OCI-LY7 (cell line): ENCODE measurements at regions not wholly inside any gene's neighbourhood (a gene's known extent, or its start where the extent isn't known, plus 50 kb on each side); places are given as distances from the start of the nearest gene placed in this dataset.

ENCODE experiments used
- BruUV-seq: library from RNA; stranded (reverse); fragments of 400-500 nt; replicated peaks from 2 replicates; lab custom pipeline; 2021; lab: Mats Ljungman, UMichigan
- CTCF ChIA-PET: fragments of 300-600 bp; sonication (Branson Sonifier 250); formaldehyde crosslinking; loops from one replicate; lab custom pipeline; 2022; ENCODE audit warnings: antibody characterized with exemption; ENCODE audit not compliant: unreplicated experiment; lab: Charles Lee
- POLR2A ChIA-PET: fragments of 300-600 bp; sonication (Branson Sonifier 250); formaldehyde crosslinking; loops from one replicate; lab custom pipeline; 2022; ENCODE audit warnings: antibody characterized with exemption; lab: Charles Lee
- DNase-seq: peaks from one replicate; pipeline ENCODE4 v3.0.0-alpha.2; 2015; ENCODE audit warnings: low spot score
- H2AFZ ChIP-seq: fragments of 200-600 bp; sonication (generic), shearing (Covaris generic); 2 replicates; pipeline ENCODE4 v1.6.1; 2014; ENCODE audit warnings: mild to moderate bottlenecking, antibody characterized with exemption, low read length, moderate library complexity
- H3K27ac ChIP-seq: fragments of 200-600 bp; sonication (generic); 2 replicates; pipeline ENCODE4 v1.5.1; 2014; ENCODE audit warnings: mixed run types, low read depth, mild to moderate bottlenecking, moderate library complexity, low read length, inconsistent platforms; ENCODE audit not compliant: poor library complexity, severe bottlenecking
- H3K36me3 ChIP-seq: fragments of 200-600 bp; sonication (generic); 2 replicates; pipeline ENCODE4 v1.6.1; 2014; ENCODE audit warnings: mild to moderate bottlenecking, antibody characterized with exemption, low read length, moderate library complexity, mixed read lengths; ENCODE audit not compliant: insufficient read depth
- H3K4me1 ChIP-seq: fragments of 200-600 bp; sonication (generic); 2 replicates; pipeline ENCODE4 v1.5.1; 2014; ENCODE audit warnings: mild to moderate bottlenecking, low read length; ENCODE audit not compliant: insufficient read depth, poor library complexity, severe bottlenecking
- H3K4me2 ChIP-seq: fragments of 200-600 bp; sonication (generic); 2 replicates; pipeline ENCODE4 v1.6.1; 2014; ENCODE audit warnings: mild to moderate bottlenecking, low read length
- H3K4me3 ChIP-seq: fragments of 200-600 bp; sonication (generic); 2 replicates; pipeline ENCODE4 v1.5.1; 2014; ENCODE audit warnings: mild to moderate bottlenecking, low read depth, low read length; ENCODE audit not compliant: poor library complexity, severe bottlenecking
- H3K79me2 ChIP-seq: fragments of 200-600 bp; sonication (generic); 2 replicates; pipeline ENCODE4 v1.6.1; 2016; ENCODE audit warnings: low read depth, mild to moderate bottlenecking, low read length, moderate library complexity, mixed read lengths; ENCODE audit not compliant: insufficient read depth
- H3K9me2 ChIP-seq: fragments of 200-600 bp; sonication (generic); 2 replicates; pipeline ENCODE4 v1.6.1; 2016; ENCODE audit warnings: mild to moderate bottlenecking, low read length, mixed read lengths; ENCODE audit not compliant: insufficient read depth
- H3K9me3 ChIP-seq: fragments of 200-600 bp; sonication (generic); 2 replicates; pipeline ENCODE4 v1.6.1; 2014; ENCODE audit warnings: mild to moderate bottlenecking, mixed run types, low read length, mixed read lengths
- H4K20me1 ChIP-seq: fragments of 200-600 bp; sonication (generic); 2 replicates; pipeline ENCODE4 v1.6.1; 2014; ENCODE audit warnings: mild to moderate bottlenecking, antibody characterized with exemption, low read length, moderate library complexity, mixed read lengths; ENCODE audit not compliant: insufficient read depth
- EZH2phosphoT487 ChIP-seq: fragments of 200-600 bp; sonication (generic); IDR thresholded peaks from 2 replicates; pipeline ENCODE4 v1.6.1; 2018; ENCODE audit warnings: low read depth, borderline replicate concordance, mild to moderate bottlenecking, mixed run types, antibody characterized with exemption, low read length, moderate library complexity, mixed read lengths
- intact Hi-C: fragments of 100-400 bp; cut with micrococcal nuclease; formaldehyde crosslinking; loops from one replicate; pipeline ENCODE4 v1.10.0; 2022; ENCODE audit not compliant: unreplicated experiment
- TF ChIP-seq, protein P1 (sequence below): fragments of 200-600 bp; sonication (generic); conservative IDR thresholded peaks from 2 replicates; pipeline ENCODE4 v1.5.1; 2014; ENCODE audit warnings: mild to moderate bottlenecking, antibody characterized with exemption, low read length, moderate library complexity, mixed read lengths

DNA sequence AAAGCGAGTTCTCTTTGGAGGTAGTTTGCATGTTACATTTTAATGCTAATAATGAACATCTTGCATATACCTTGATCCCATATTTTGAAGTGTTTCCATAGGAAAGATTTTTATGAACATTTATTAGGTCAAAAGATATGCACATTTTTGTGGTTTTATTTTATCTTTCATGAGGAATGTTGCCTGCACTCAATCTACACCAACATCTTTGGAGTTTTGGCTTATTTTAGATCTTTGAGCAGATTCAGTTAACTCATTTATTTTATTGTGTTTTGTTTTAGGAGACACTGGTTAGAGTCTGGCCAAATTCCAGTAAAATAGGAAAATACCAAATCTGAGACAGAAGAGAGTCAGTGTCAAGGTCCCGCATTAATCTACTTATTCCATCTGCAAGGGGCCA is 540.9 kb downstream of the RNF144A start:
- intact Hi-C loops: no loop called here
- H3K4me1 ChIP-seq: peaks cover 8% of the 10 kb centered on the region
- H3K36me3 ChIP-seq: no peaks in the 10 kb centered on the region
- ChIA-PET POLR2A (no interaction called here), CTCF (no interaction called here)
- TF ChIP-seq, protein P1, sequence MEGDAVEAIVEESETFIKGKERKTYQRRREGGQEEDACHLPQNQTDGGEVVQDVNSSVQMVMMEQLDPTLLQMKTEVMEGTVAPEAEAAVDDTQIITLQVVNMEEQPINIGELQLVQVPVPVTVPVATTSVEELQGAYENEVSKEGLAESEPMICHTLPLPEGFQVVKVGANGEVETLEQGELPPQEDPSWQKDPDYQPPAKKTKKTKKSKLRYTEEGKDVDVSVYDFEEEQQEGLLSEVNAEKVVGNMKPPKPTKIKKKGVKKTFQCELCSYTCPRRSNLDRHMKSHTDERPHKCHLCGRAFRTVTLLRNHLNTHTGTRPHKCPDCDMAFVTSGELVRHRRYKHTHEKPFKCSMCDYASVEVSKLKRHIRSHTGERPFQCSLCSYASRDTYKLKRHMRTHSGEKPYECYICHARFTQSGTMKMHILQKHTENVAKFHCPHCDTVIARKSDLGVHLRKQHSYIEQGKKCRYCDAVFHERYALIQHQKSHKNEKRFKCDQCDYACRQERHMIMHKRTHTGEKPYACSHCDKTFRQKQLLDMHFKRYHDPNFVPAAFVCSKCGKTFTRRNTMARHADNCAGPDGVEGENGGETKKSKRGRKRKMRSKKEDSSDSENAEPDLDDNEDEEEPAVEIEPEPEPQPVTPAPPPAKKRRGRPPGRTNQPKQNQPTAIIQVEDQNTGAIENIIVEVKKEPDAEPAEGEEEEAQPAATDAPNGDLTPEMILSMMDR: no peak
- no peak for TF ChIP-seq EZH2phosphoT487
- no peaks in the 10 kb centered on the region for H4K20me1 ChIP-seq
- no TSS peak for BruUV-seq
- H3K4me2 ChIP-seq: no peak overlapping the region
- H3K9me3 ChIP-seq: no peaks in the 10 kb centered on the region
- no peak overlapping the region for H2AFZ ChIP-seq
- H3K4me3 ChIP-seq: no peak overlapping the region
- no peak for DNase-seq
- no peaks in the 10 kb centered on the region for H3K9me2 ChIP-seq
- H3K27ac ChIP-seq: no peak overlapping the region
- H3K79me2 ChIP-seq: no peaks in the 10 kb centered on the region

DNA sequence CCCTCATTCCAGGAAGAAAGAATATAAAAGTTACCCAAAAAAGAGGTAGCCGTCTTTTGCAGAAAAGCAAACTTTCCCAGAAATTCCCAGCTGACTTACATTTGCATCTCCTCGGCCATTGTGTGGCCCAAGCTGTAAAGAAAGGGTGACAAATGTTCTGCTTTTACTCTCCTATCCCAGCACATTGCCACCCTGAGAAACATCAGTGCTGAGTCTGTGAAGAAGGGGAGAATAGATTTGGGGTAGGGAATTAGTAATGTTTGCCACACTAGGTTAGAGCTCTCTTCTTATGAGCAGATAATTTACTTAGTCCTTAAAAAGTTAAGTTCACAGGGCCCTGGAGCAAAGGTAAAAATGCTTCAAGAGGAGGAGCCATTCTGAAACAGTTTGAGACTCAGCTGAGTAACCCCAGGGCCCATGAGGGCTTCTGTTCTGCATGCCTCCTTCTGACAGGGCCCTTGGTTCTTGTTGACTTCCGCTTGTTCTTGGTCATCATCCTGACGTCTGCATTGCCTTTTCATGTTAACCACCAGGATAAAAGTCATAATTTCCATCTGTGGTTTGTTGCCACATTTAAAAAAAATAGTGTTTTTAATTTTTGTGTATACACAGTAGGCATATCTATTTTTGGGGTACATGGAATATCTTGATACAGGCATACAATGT is 550.7 kb downstream of the RNF144A start:
- no peak overlapping the region for H2AFZ ChIP-seq
- DNase-seq: no peak
- ChIA-PET CTCF (interaction anchor here (0.5 kb wide), 1 partner anchor 214 kb away, joined by 3 read pairs; no protein-coding TSS in a partner anchor), POLR2A (interaction anchor here (0.5 to 1.7 kb wide), 3 partner anchors 9 to 1878 kb away, joined by 3 to 5 read pairs (median 5); no protein-coding TSS in a partner anchor)
- no peak for TF ChIP-seq EZH2phosphoT487
- TF ChIP-seq, protein P1: no peak
- no peak overlapping the region for H3K27ac ChIP-seq
- no peaks in the 10 kb centered on the region for H3K4me1 ChIP-seq
- intact Hi-C loops: no loop called here
- no peaks in the 10 kb centered on the region for H3K79me2 ChIP-seq
- H3K4me2 ChIP-seq: no peak overlapping the region
- H4K20me1 ChIP-seq: no peaks in the 10 kb centered on the region
- no peaks in the 10 kb centered on the region for H3K9me2 ChIP-seq
- no TSS peak for BruUV-seq
- H3K36me3 ChIP-seq: no peaks in the 10 kb centered on the region
- no peaks in the 10 kb centered on the region for H3K9me3 ChIP-seq
- no peak overlapping the region for H3K4me3 ChIP-seq

DNA sequence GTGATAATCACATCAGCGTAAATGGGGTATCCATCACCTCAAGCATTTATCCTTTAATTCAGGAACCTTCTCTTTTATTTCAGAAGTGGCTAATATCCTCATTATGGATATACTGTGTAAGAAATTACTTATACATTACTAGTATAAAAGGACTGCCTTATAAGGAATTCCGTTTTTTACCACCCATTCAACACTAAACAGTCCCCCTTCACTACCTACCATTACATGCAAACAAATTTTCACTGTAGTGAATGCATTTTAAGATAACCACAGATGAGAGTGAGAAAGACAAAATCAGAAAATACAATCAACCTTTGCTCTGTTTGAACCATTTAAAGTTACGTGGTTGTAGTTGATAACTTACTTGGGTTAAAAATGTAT is 551.2 kb downstream of the RNF144A start:
- intact Hi-C loops: no loop called here
- Histone ChIP-seq H3K9me2 (no peaks in the 10 kb centered on the region), H2AFZ (no peak overlapping the region), H3K27ac (no peak overlapping the region), H3K4me2 (no peak overlapping the region), H4K20me1 (no peaks in the 10 kb centered on the region), H3K79me2 (no peaks in the 10 kb centered on the region), H3K36me3 (no peaks in the 10 kb centered on the region), H3K4me3 (no peak overlapping the region), H3K4me1 (no peaks in the 10 kb centered on the region), H3K9me3 (no peaks in the 10 kb centered on the region)
- ChIA-PET POLR2A (interaction anchor here (0.6 to 1.7 kb wide), 2 partner anchors 16 to 172 kb away, joined by 3 to 5 read pairs; no protein-coding TSS in a partner anchor), CTCF (interaction anchor here (0.5 kb wide), 1 partner anchor 214 kb away, joined by 3 read pairs; no protein-coding TSS in a partner anchor)
- TF ChIP-seq, protein P1: no peak
- no peak for TF ChIP-seq EZH2phosphoT487
- no peak for DNase-seq
- no TSS peak for BruUV-seq
